GM12878 (cell line): ENCODE measurements at regions not wholly inside any gene's neighbourhood (a gene's known extent, or its start where the extent isn't known, plus 50 kb on each side); places are given as distances from the start of the nearest gene placed in this dataset.

Experiments used
- ATAC-seq: fragments of 200-7000 bp; cut with Tn5 transposase; 3 replicates; pipeline ENCODE4 v1.9.1; 2020; ENCODE audit warnings: mild to moderate bottlenecking, moderate library complexity
- BruUV-seq: library from RNA; stranded (reverse); fragments of 400-500 nt; replicated peaks from 2 replicates; lab custom pipeline; 2021; lab: Mats Ljungman, UMichigan
- CTCF ChIA-PET: fragments of 300-600 bp; sonication (Branson Sonifier 250); formaldehyde crosslinking; extraction: SDS; loops from one replicate; lab custom pipeline; 2021; ENCODE audit warnings: inconsistent platforms; lab: Yijun Ruan, JAX
- POLR2A ChIA-PET: fragments of 350-600 bp; formaldehyde crosslinking; extraction: SDS; loops from one replicate; lab custom pipeline; 2021; ENCODE audit warnings: inconsistent platforms; lab: Charles Lee
- RAD21 ChIA-PET: fragments of 300-600 bp; sonication (Branson Sonifier 250); formaldehyde crosslinking; loops from one replicate; lab custom pipeline; 2023; ENCODE audit warnings: antibody characterized with exemption; ENCODE audit not compliant: unreplicated experiment; lab: Charles Lee
- SMC1A ChIA-PET: fragments of 300-600 bp; sonication (Branson Sonifier 250); formaldehyde crosslinking; loops from one replicate; lab custom pipeline; 2023; ENCODE audit not compliant: unreplicated experiment, uncharacterized antibody; lab: Charles Lee
- DNase-seq: peaks from one replicate; pipeline ENCODE4 v3.0.0-alpha.2; 2011; ENCODE audit warnings: low read depth, low spot score
- FAIRE-seq: peaks from 3 replicates; lab custom pipeline; 2011; peaks lifted over from hg19 to GRCh38; lab: Jason Lieb, UNC
- H2AFZ ChIP-seq: 2 replicates; pipeline ENCODE4 v1.6.0; 2011; ENCODE audit warnings: low read depth, low read length, control low read depth; ENCODE audit not compliant: control insufficient read depth
- H3K27ac ChIP-seq: 2 replicates; pipeline ENCODE4 v1.5.1; 2011; ENCODE audit warnings: control low read depth; ENCODE audit not compliant: control insufficient read depth, insufficient read depth
- H3K27me3 ChIP-seq, 2 experiments: replicated peaks in 1 of 2; 2 replicates each; pipeline versions ENCODE4 v1.6.0 to v1.6.1; 2011; ENCODE audit warnings: low read length in 1 of 2; ENCODE audit not compliant: control insufficient read depth in 2 of 2, insufficient read depth in 2 of 2
- H3K36me3 ChIP-seq, 2 experiments: 2 replicates each; pipeline ENCODE4 v1.5.1; 2011; ENCODE audit warnings: low read length in 1 of 2; ENCODE audit not compliant: control insufficient read depth in 2 of 2, insufficient read depth in 2 of 2
- H3K4me1 ChIP-seq: 2 replicates; pipeline ENCODE4 v1.6.1; 2011; ENCODE audit warnings: mild to moderate bottlenecking, low read length, moderate library complexity, mixed read lengths; ENCODE audit not compliant: control insufficient read depth, insufficient read depth
- H3K4me2 ChIP-seq: 2 replicates; pipeline ENCODE4 v1.6.0; 2011; ENCODE audit warnings: control low read depth; ENCODE audit not compliant: control insufficient read depth, insufficient read depth
- H3K4me3 ChIP-seq: fragments of 200-600 bp; sonication (generic); 2 replicates; pipeline ENCODE4 v1.5.1; 2016
- H3K79me2 ChIP-seq: 2 replicates; pipeline ENCODE4 v1.6.0; 2011; ENCODE audit warnings: low read length; ENCODE audit not compliant: control insufficient read depth, insufficient read depth
- H3K9ac ChIP-seq: 2 replicates; pipeline ENCODE4 v1.8.0; 2011; ENCODE audit warnings: low read length, control low read depth, mixed read lengths; ENCODE audit not compliant: control insufficient read depth, insufficient read depth
- H3K9me3 ChIP-seq: replicated peaks from 3 replicates; pipeline ENCODE4 v1.5.1; 2011; ENCODE audit warnings: mild to moderate bottlenecking, low read length; ENCODE audit not compliant: control insufficient read depth, insufficient read depth
- H4K20me1 ChIP-seq: 2 replicates; pipeline ENCODE4 v1.6.0; 2011; ENCODE audit not compliant: control insufficient read depth, insufficient read depth
- MXI1 ChIP-seq: fragments of 150-350 bp; IDR thresholded peaks from 2 replicates; pipeline ENCODE4 v1.6.1; 2011; ENCODE audit warnings: low read depth, mild to moderate bottlenecking, inconsistent platforms, low read length, improper control_type of control experiment
- RCOR1 ChIP-seq: conservative IDR thresholded peaks from 2 replicates; pipeline ENCODE4 v1.6.1; 2012; ENCODE audit warnings: low read depth, low read length, improper control_type of control experiment
- SKIL ChIP-seq: fragments of 450-650 bp; IDR thresholded peaks from 2 replicates; pipeline ENCODE4 v1.6.1; 2017; ENCODE audit warnings: mild to moderate bottlenecking, low read depth, inconsistent platforms; ENCODE audit not compliant: poor library complexity, severe bottlenecking
- WGBS: methylation state at CpG from one replicate; pipeline ENCODE4 v1.1.6; 2016; ENCODE audit warnings: low lambda C conversion rate; ENCODE audit not compliant: insufficient replicate concordance, insufficient coverage; ENCODE audit errors: missing lambda C conversion rate; 5-methylcytosine and 5-hydroxymethylcytosine counted together
- in situ Hi-C: fragments of 300-500 bp; cut with MboI; formaldehyde crosslinking; loops from 9 replicates; pipeline ENCODE4 v1.14.3; 2018; ENCODE audit warnings: mixed read lengths
- intact Hi-C: fragments of 100-400 bp; cut with micrococcal nuclease; formaldehyde crosslinking; loops from one replicate; pipeline ENCODE4 v1.14.2; 2022; ENCODE audit not compliant: unreplicated experiment

DNA sequence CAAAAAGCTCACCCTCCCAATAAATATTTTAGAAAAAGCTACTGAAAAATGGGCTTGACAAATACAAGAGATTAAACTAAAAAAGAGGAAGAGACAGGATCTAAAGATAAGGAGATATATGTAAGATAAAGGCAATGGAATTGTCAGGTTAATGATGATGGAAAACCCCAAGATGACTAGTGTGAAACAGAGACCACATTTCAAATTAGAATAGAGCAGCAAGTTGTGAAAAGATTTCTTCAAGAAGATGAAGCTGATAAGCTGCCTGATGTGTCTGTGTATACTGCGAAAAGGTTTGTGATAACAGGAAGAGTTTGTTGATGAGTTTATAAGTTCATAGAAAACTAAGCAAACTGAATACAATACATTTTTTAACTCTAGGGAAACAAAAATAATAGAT is 840.1 kb upstream of the SLITRK5 start:
- intact Hi-C loops: no loop called here
- 38% methylated on average over 1 of the region's 1 CpG for WGBS

More for the DNA sequence above, 840.1 kb upstream of the SLITRK5 start:
- ATAC-seq: no peak
- RAD21 ChIA-PET: no interaction called here
- Histone ChIP-seq H3K4me1 (no peaks in the 10 kb centered on the region), H3K4me2 (no peak overlapping the region), H3K9me3 (no peaks in the 10 kb centered on the region), H3K36me3 (no peaks in the 10 kb centered on the region), H3K9ac (no peak overlapping the region), H3K27me3 (no peaks in the 10 kb centered on the region), H4K20me1 (no peaks in the 10 kb centered on the region)
- SMC1A ChIA-PET: no interaction called here
- BruUV-seq: no TSS peak
- TF ChIP-seq RCOR1: no peak
- no peak for TF ChIP-seq MXI1
- no peak for TF ChIP-seq SKIL
- TF ChIP-seq, all 136 proteins: peak for 0
- DNase-seq (no peak), FAIRE-seq (no peak)
- Histone ChIP-seq H3K79me2 (no peaks in the 10 kb centered on the region), H3K27ac (no peak overlapping the region), H2AFZ (no peak overlapping the region), H3K4me3 (no peak overlapping the region)
- ChIA-PET CTCF (interaction anchor here (1.5 kb wide), 1 partner anchor 443 kb away, joined by 3 read pairs; no protein-coding TSS in a partner anchor), POLR2A (no interaction called here)
- in situ Hi-C loops: no loop called here
